OCI-LY7 (cell line): ENCODE measurements at regions not wholly inside any gene's neighbourhood (a gene's known extent, or its start where the extent isn't known, plus 50 kb on each side); places are given as distances from the start of the nearest gene placed in this dataset.

Experiments
- BruUV-seq: library from RNA; stranded (reverse); fragments of 400-500 nt; replicated peaks from 2 replicates; lab custom pipeline; 2021; lab: Mats Ljungman, UMichigan
- CTCF ChIA-PET: fragments of 300-600 bp; sonication (Branson Sonifier 250); formaldehyde crosslinking; loops from one replicate; lab custom pipeline; 2022; ENCODE audit warnings: antibody characterized with exemption; ENCODE audit not compliant: unreplicated experiment; lab: Charles Lee
- POLR2A ChIA-PET: fragments of 300-600 bp; sonication (Branson Sonifier 250); formaldehyde crosslinking; loops from one replicate; lab custom pipeline; 2022; ENCODE audit warnings: antibody characterized with exemption; lab: Charles Lee
- DNase-seq: peaks from one replicate; pipeline ENCODE4 v3.0.0-alpha.2; 2015; ENCODE audit warnings: low spot score
- H2AFZ ChIP-seq: fragments of 200-600 bp; sonication (generic), shearing (Covaris generic); 2 replicates; pipeline ENCODE4 v1.6.1; 2014; ENCODE audit warnings: mild to moderate bottlenecking, antibody characterized with exemption, low read length, moderate library complexity
- H3K27ac ChIP-seq: fragments of 200-600 bp; sonication (generic); 2 replicates; pipeline ENCODE4 v1.5.1; 2014; ENCODE audit warnings: mixed run types, low read depth, mild to moderate bottlenecking, moderate library complexity, low read length, inconsistent platforms; ENCODE audit not compliant: poor library complexity, severe bottlenecking
- H3K36me3 ChIP-seq: fragments of 200-600 bp; sonication (generic); 2 replicates; pipeline ENCODE4 v1.6.1; 2014; ENCODE audit warnings: mild to moderate bottlenecking, antibody characterized with exemption, low read length, moderate library complexity, mixed read lengths; ENCODE audit not compliant: insufficient read depth
- H3K4me1 ChIP-seq: fragments of 200-600 bp; sonication (generic); 2 replicates; pipeline ENCODE4 v1.5.1; 2014; ENCODE audit warnings: mild to moderate bottlenecking, low read length; ENCODE audit not compliant: insufficient read depth, poor library complexity, severe bottlenecking
- H3K4me2 ChIP-seq: fragments of 200-600 bp; sonication (generic); 2 replicates; pipeline ENCODE4 v1.6.1; 2014; ENCODE audit warnings: mild to moderate bottlenecking, low read length
- H3K4me3 ChIP-seq: fragments of 200-600 bp; sonication (generic); 2 replicates; pipeline ENCODE4 v1.5.1; 2014; ENCODE audit warnings: mild to moderate bottlenecking, low read depth, low read length; ENCODE audit not compliant: poor library complexity, severe bottlenecking
- H3K79me2 ChIP-seq: fragments of 200-600 bp; sonication (generic); 2 replicates; pipeline ENCODE4 v1.6.1; 2016; ENCODE audit warnings: low read depth, mild to moderate bottlenecking, low read length, moderate library complexity, mixed read lengths; ENCODE audit not compliant: insufficient read depth
- H3K9me2 ChIP-seq: fragments of 200-600 bp; sonication (generic); 2 replicates; pipeline ENCODE4 v1.6.1; 2016; ENCODE audit warnings: mild to moderate bottlenecking, low read length, mixed read lengths; ENCODE audit not compliant: insufficient read depth
- H3K9me3 ChIP-seq: fragments of 200-600 bp; sonication (generic); 2 replicates; pipeline ENCODE4 v1.6.1; 2014; ENCODE audit warnings: mild to moderate bottlenecking, mixed run types, low read length, mixed read lengths
- H4K20me1 ChIP-seq: fragments of 200-600 bp; sonication (generic); 2 replicates; pipeline ENCODE4 v1.6.1; 2014; ENCODE audit warnings: mild to moderate bottlenecking, antibody characterized with exemption, low read length, moderate library complexity, mixed read lengths; ENCODE audit not compliant: insufficient read depth
- EZH2phosphoT487 ChIP-seq: fragments of 200-600 bp; sonication (generic); IDR thresholded peaks from 2 replicates; pipeline ENCODE4 v1.6.1; 2018; ENCODE audit warnings: low read depth, borderline replicate concordance, mild to moderate bottlenecking, mixed run types, antibody characterized with exemption, low read length, moderate library complexity, mixed read lengths
- intact Hi-C: fragments of 100-400 bp; cut with micrococcal nuclease; formaldehyde crosslinking; loops from one replicate; pipeline ENCODE4 v1.10.0; 2022; ENCODE audit not compliant: unreplicated experiment
- TF ChIP-seq, protein P1 (sequence below): fragments of 200-600 bp; sonication (generic); conservative IDR thresholded peaks from 2 replicates; pipeline ENCODE4 v1.5.1; 2014; ENCODE audit warnings: mild to moderate bottlenecking, antibody characterized with exemption, low read length, moderate library complexity, mixed read lengths

DNA sequence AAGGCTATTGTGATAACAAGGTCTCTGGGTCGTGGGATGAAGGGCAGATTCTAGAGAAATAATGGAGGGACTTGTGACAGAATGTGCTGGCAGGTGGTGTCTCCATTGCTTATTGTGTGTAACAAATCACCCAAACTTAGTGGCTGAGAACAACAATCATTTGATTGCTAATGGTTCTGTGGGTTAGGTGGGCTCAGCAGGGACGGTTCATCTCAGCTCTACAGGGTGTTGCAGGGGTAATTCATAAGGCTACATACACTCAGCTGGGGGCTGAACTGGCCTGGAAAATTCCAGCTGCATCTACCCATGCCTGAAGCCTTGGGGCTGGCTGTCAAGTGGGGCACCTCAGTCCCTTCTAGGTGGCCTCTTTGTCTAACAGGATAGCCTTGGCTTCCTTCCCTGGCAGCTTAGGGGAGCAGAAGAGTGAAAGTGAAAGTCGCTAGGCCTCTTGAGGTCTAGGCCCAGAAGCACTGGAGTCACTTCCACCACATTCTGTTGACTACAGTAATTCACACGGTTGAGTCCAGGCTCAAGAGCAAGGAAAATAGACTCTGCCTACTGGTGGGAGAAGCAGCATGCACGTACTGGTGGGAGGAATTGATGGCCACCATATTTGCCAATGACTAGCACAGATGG lies 308.9 kb downstream of the MN1 start:
- H2AFZ ChIP-seq: no peak overlapping the region
- H3K4me1 ChIP-seq: no peaks in the 10 kb centered on the region
- TF ChIP-seq, protein P1, sequence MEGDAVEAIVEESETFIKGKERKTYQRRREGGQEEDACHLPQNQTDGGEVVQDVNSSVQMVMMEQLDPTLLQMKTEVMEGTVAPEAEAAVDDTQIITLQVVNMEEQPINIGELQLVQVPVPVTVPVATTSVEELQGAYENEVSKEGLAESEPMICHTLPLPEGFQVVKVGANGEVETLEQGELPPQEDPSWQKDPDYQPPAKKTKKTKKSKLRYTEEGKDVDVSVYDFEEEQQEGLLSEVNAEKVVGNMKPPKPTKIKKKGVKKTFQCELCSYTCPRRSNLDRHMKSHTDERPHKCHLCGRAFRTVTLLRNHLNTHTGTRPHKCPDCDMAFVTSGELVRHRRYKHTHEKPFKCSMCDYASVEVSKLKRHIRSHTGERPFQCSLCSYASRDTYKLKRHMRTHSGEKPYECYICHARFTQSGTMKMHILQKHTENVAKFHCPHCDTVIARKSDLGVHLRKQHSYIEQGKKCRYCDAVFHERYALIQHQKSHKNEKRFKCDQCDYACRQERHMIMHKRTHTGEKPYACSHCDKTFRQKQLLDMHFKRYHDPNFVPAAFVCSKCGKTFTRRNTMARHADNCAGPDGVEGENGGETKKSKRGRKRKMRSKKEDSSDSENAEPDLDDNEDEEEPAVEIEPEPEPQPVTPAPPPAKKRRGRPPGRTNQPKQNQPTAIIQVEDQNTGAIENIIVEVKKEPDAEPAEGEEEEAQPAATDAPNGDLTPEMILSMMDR: no peak
- no peak for TF ChIP-seq EZH2phosphoT487
- H3K4me3 ChIP-seq: no peak overlapping the region
- H3K9me3 ChIP-seq: no peaks in the 10 kb centered on the region
- H3K79me2 ChIP-seq: no peaks in the 10 kb centered on the region
- no peaks in the 10 kb centered on the region for H3K9me2 ChIP-seq
- H3K27ac ChIP-seq: no peak overlapping the region
- DNase-seq: no peak
- CTCF ChIA-PET: no interaction called here
- H3K36me3 ChIP-seq: no peaks in the 10 kb centered on the region
- no peak overlapping the region for H3K4me2 ChIP-seq
- POLR2A ChIA-PET: interaction anchor here (0.7 kb wide), 1 partner anchor 348 kb away, joined by 4 read pairs; no protein-coding TSS in a partner anchor
- no TSS peak for BruUV-seq
- intact Hi-C loops: no loop called here
- H4K20me1 ChIP-seq: no peaks in the 10 kb centered on the region

DNA sequence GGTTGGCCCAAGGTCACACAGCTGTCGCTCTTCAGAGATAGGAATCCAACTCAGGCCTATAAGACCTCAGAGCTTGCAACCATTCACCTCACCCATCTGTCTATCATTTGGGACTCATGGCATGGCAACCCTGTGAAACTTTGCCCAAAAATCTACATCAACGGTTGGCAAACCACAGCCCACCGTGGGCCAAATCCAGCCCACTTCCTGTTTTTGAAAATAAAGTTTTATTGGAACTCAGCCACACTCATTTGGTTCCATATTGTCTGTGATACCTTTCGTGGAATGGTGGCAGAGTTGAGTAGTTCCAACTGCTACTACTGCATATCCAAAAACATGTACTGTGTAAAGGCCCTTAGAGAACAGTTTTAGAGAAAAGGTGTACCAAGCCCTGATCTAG lies 307.8 kb downstream of the MN1 start:
- TF ChIP-seq, protein P1: no peak
- no peak for TF ChIP-seq EZH2phosphoT487
- CTCF ChIA-PET: no interaction called here

DNA sequence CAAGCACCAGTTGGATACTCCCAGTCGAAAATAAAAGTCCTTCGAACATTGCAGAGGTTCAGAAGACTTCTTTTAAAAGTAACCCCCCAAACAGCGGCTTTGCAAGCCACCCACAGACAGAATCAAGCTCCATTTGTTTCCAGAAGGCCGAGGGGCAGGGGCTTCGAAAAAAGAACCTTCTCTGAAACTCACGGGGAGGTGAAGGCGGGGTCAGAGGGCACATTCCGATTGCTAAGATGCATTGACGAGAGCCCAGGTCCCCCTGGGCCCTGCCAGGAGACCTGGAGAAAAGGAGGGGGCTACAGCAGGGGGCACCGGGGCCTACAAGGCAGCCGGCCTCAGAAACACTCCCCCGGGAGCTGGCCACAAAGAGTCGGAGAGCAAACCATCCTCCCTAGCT lies 306.8 kb downstream of the MN1 start:
- POLR2A ChIA-PET: no interaction called here
- CTCF ChIA-PET: no interaction called here
- H2AFZ ChIP-seq: no peak overlapping the region
- no TSS peak for BruUV-seq
- H3K9me3 ChIP-seq: no peaks in the 10 kb centered on the region
- no peaks in the 10 kb centered on the region for H3K79me2 ChIP-seq
- H3K4me2 ChIP-seq: no peak overlapping the region
- H3K36me3 ChIP-seq: no peaks in the 10 kb centered on the region
- no peak for DNase-seq
- H3K9me2 ChIP-seq: no peaks in the 10 kb centered on the region
- H3K4me1 ChIP-seq: no peaks in the 10 kb centered on the region
- no peak overlapping the region for H3K27ac ChIP-seq
- no peak for TF ChIP-seq EZH2phosphoT487
- TF ChIP-seq, protein P1: no peak
- H3K4me3 ChIP-seq: no peak overlapping the region
- H4K20me1 ChIP-seq: no peaks in the 10 kb centered on the region
- intact Hi-C loops: no loop called here

More for the DNA sequence above, 307.8 kb downstream of the MN1 start:
- no peak overlapping the region for H3K27ac ChIP-seq
- no peak overlapping the region for H2AFZ ChIP-seq
- H4K20me1 ChIP-seq: no peaks in the 10 kb centered on the region
- no peaks in the 10 kb centered on the region for H3K36me3 ChIP-seq
- POLR2A ChIA-PET: no interaction called here
- intact Hi-C loops: no loop called here
- H3K9me3 ChIP-seq: no peaks in the 10 kb centered on the region
- no peaks in the 10 kb centered on the region for H3K79me2 ChIP-seq
- no TSS peak for BruUV-seq
- no peaks in the 10 kb centered on the region for H3K9me2 ChIP-seq
- H3K4me1 ChIP-seq: no peaks in the 10 kb centered on the region
- H3K4me3 ChIP-seq: no peak overlapping the region
- H3K4me2 ChIP-seq: no peak overlapping the region
- DNase-seq: no peak
